K562 (cell line): ENCODE measurements at regions not wholly inside any gene's neighbourhood (a gene's known extent, or its start where the extent isn't known, plus 50 kb on each side); places are given as distances from the start of the nearest gene placed in this dataset.

Experiments used
- ATAC-seq: fragments of 200-7000 bp; cut with Tn5 transposase; 3 replicates; pipeline ENCODE4 v1.9.1; 2020; ENCODE audit warnings: moderate library complexity
- BruUV-seq: library from RNA; stranded (reverse); fragments of 400-500 nt; replicated peaks from 2 replicates; lab custom pipeline; 2021; lab: Mats Ljungman, UMichigan
- CTCF ChIA-PET: fragments of 300-600 bp; formaldehyde crosslinking; extraction: SDS; loops from one replicate; lab custom pipeline; 2021; ENCODE audit warnings: low intra/inter-chr PET ratio; lab: Yijun Ruan, JAX
- POLR2A ChIA-PET: fragments of 300-600, 350-650 bp; sonication (Branson Sonifier 250); formaldehyde crosslinking; extraction: SDS; loops from one replicate; lab custom pipeline; 2021; ENCODE audit warnings: antibody characterized with exemption, inconsistent platforms; lab: Yijun Ruan, JAX
- DNase-seq, 4 experiments: peaks; one replicate each; pipeline versions ENCODE4 v3.0.0 to v3.0.0-alpha.2; 2011 to 2018; ENCODE audit warnings: low spot score in 3 of 4, mixed read lengths in 3 of 4; ENCODE audit errors: extremely low read depth in 1 of 4
- FAIRE-seq: peaks from 2 replicates; lab custom pipeline; 2011; peaks lifted over from hg19 to GRCh38; lab: Jason Lieb, UNC
- H2AFZ ChIP-seq: 2 replicates; pipeline ENCODE4 v1.6.0; 2011; ENCODE audit warnings: low read depth, low read length, control low read depth, inconsistent platforms
- H3K27ac ChIP-seq: fragments of 200-600 bp; 3 replicates; pipeline ENCODE4 v1.8.0; 2011; ENCODE audit warnings: low read depth, mild to moderate bottlenecking, control low read depth, inconsistent platforms, low read length, moderate library complexity, mixed read lengths; ENCODE audit errors: extremely low read depth
- H3K27me3 ChIP-seq, 2 experiments: fragments of 300-600 bp in 1 of 2; 2 replicates in 1 of 2; 3 replicates in 1 of 2; pipeline versions ENCODE4 v1.6.0 to v1.8.0; 2011; ENCODE audit warnings: inconsistent platforms in 2 of 2, low read length in 2 of 2, mild to moderate bottlenecking in 1 of 2, mixed read lengths in 1 of 2, moderate library complexity in 1 of 2; ENCODE audit not compliant: control insufficient read depth in 2 of 2, insufficient read depth in 2 of 2
- H3K36me3 ChIP-seq: fragments of 300-600 bp; 3 replicates; pipeline ENCODE4 v1.8.0; 2011; ENCODE audit warnings: mild to moderate bottlenecking, low read length, inconsistent platforms; ENCODE audit not compliant: control insufficient read depth, insufficient read depth
- H3K4me1 ChIP-seq, 2 experiments: fragments of 200-600 bp in 1 of 2; replicated peaks in 1 of 2; 2 replicates in 1 of 2; 3 replicates in 1 of 2; pipeline versions ENCODE4 v1.5.1 to v1.8.0; 2011; ENCODE audit warnings: inconsistent platforms in 2 of 2, low read length in 2 of 2, mild to moderate bottlenecking in 1 of 2, mixed read lengths in 1 of 2, moderate library complexity in 1 of 2; ENCODE audit not compliant: control insufficient read depth in 2 of 2, insufficient read depth in 2 of 2
- H3K4me2 ChIP-seq: 2 replicates; pipeline ENCODE4 v1.6.1; 2011; ENCODE audit warnings: low read length, control low read depth, inconsistent platforms, mixed read lengths; ENCODE audit not compliant: insufficient read depth
- H3K4me3 ChIP-seq: fragments of 200-600 bp; sonication (generic), shearing (Covaris generic); 2 replicates; pipeline ENCODE4 v1.5.1; 2016; ENCODE audit warnings: control low read depth, inconsistent platforms
- H3K79me2 ChIP-seq: fragments of 200-600 bp; 3 replicates; pipeline ENCODE4 v1.8.0; 2011; ENCODE audit warnings: low read length, inconsistent platforms; ENCODE audit not compliant: control insufficient read depth, insufficient read depth
- H3K9ac ChIP-seq, 2 experiments: 2 replicates each; pipeline versions ENCODE4 v1.6.0 to v1.6.1; 2011; ENCODE audit warnings: low read depth in 2 of 2, low read length in 2 of 2, control low read depth in 1 of 2, inconsistent platforms in 1 of 2, mild to moderate bottlenecking in 1 of 2, mixed read lengths in 1 of 2; ENCODE audit not compliant: insufficient read depth in 1 of 2
- H3K9me1 ChIP-seq: one replicate; pipeline ENCODE4 v1.6.0; 2011; ENCODE audit warnings: inconsistent platforms, mild to moderate bottlenecking, low read length, moderate library complexity; ENCODE audit not compliant: control insufficient read depth, insufficient read depth
- H3K9me3 ChIP-seq: replicated peaks from 2 replicates; pipeline ENCODE4 v1.5.1; 2011; ENCODE audit warnings: low read depth, low read length, inconsistent platforms; ENCODE audit not compliant: control insufficient read depth, insufficient read depth
- H4K20me1 ChIP-seq: replicated peaks from 2 replicates; pipeline ENCODE4 v1.6.1; 2011; ENCODE audit warnings: low read length, inconsistent platforms, mixed read lengths; ENCODE audit not compliant: control insufficient read depth, insufficient read depth
- CREB1 ChIP-seq, 2 experiments: sonication (generic) in 1 of 2; formaldehyde crosslinking in 1 of 2; IDR thresholded peaks; 2 replicates each; pipeline versions ENCODE4 v1.6.1 to v1.8.0; 2012 to 2022; ENCODE audit warnings: inconsistent platforms in 1 of 2, mild to moderate bottlenecking in 1 of 2, missing genetic modification reagents in 1 of 2, moderate library complexity in 1 of 2
- CXXC5 ChIP-seq: fragments of 250-450 bp; sonication (Bioruptor Pico); IDR thresholded peaks from 2 replicates; pipeline ENCODE4 v1.8.0; 2022; ENCODE audit warnings: inconsistent platforms, mild to moderate bottlenecking, moderate library complexity
- GATAD2B ChIP-seq: fragments of 450-650 bp; IDR thresholded peaks from 2 replicates; pipeline ENCODE4 v1.6.1; 2017; ENCODE audit warnings: mild to moderate bottlenecking, borderline replicate concordance
- MCM3 ChIP-seq: fragments of 450-650 bp; IDR thresholded peaks from 2 replicates; pipeline ENCODE4 v1.6.1; 2016
- MYBL2 ChIP-seq, 2 experiments: fragments of 450-650 bp in 1 of 2; sonication (generic) in 1 of 2; formaldehyde crosslinking in 1 of 2; IDR thresholded peaks; 2 replicates each; pipeline versions ENCODE4 v1.6.1 to v1.8.1; 2017 to 2022; ENCODE audit warnings: borderline replicate concordance in 1 of 2, inconsistent platforms in 1 of 2, low read depth in 1 of 2, mild to moderate bottlenecking in 1 of 2, missing genetic modification reagents in 1 of 2, moderate library complexity in 1 of 2
- NCOA4 ChIP-seq: fragments of 450-650 bp; IDR thresholded peaks from 2 replicates; pipeline ENCODE4 v1.6.1; 2018; ENCODE audit warnings: mild to moderate bottlenecking; ENCODE audit not compliant: partially characterized antibody
- NFATC3 ChIP-seq: fragments of 450-650 bp; IDR thresholded peaks from 2 replicates; pipeline ENCODE4 v1.6.1; 2017; ENCODE audit warnings: mild to moderate bottlenecking
- POLR2G ChIP-seq: fragments of 200-400 bp; formaldehyde crosslinking; IDR thresholded peaks from 2 replicates; pipeline ENCODE4 v1.6.1; 2017; ENCODE audit warnings: low read depth, mild to moderate bottlenecking, antibody characterized with exemption, low read length, moderate library complexity
- SIN3B ChIP-seq: fragments of 450-650 bp; IDR thresholded peaks from 2 replicates; pipeline ENCODE4 v1.6.1; 2017; ENCODE audit warnings: low read depth, mild to moderate bottlenecking, moderate library complexity
- ZBTB17 ChIP-seq: fragments of 450-650 bp; formaldehyde crosslinking; IDR thresholded peaks from 2 replicates; pipeline ENCODE4 v1.4.0; 2020; ENCODE audit warnings: mild to moderate bottlenecking
- ZKSCAN8 ChIP-seq: fragments of 200-800 bp; sonication (Bioruptor generic); IDR thresholded peaks from 2 replicates; pipeline ENCODE4 v1.6.1; 2016; ENCODE audit warnings: missing genetic modification characterization, missing compliant biosample characterization
- ZNF217 ChIP-seq: sonication (generic); formaldehyde crosslinking; IDR thresholded peaks from 2 replicates; pipeline ENCODE4 v1.8.0; 2022; ENCODE audit warnings: mild to moderate bottlenecking, missing genetic modification reagents
- ZNF274 ChIP-seq: IDR thresholded peaks from 2 replicates; pipeline ENCODE4 v1.6.1; 2011; ENCODE audit warnings: low read depth, mild to moderate bottlenecking, low read length, moderate library complexity, borderline replicate concordance
- ZNF830 ChIP-seq: fragments of 250-450 bp; sonication (Bioruptor Pico); IDR thresholded peaks from 2 replicates; pipeline ENCODE4 v1.5.0; 2021; ENCODE audit warnings: mild to moderate bottlenecking
- WGBS: fragments of 100-300 bp; shearing (Covaris generic); methylation state at CpG from one replicate; pipeline ENCODE4 v1.1.6; 2016; ENCODE audit warnings: low coverage, mixed read lengths; ENCODE audit not compliant: insufficient coverage; ENCODE audit errors: missing lambda C conversion rate; 5-methylcytosine and 5-hydroxymethylcytosine counted together
- in situ Hi-C: fragments of 300-500 bp; cut with MboI; formaldehyde crosslinking; loops from 4 replicates; pipeline ENCODE4 v1.15.0; 2018; ENCODE audit warnings: inconsistent platforms, mixed read lengths
- intact Hi-C: fragments of 100-400 bp; cut with micrococcal nuclease; formaldehyde crosslinking; loops from 2 replicates; pipeline ENCODE4 v1.14.2; 2022
- TF ChIP-seq, protein P1 (sequence below): sonication (generic); formaldehyde crosslinking; IDR thresholded peaks from 2 replicates; pipeline ENCODE4 v1.8.1; 2023; ENCODE audit warnings: mild to moderate bottlenecking, missing genetic modification reagents, moderate library complexity
- TF ChIP-seq, protein P2 (sequence below), 2 experiments: fragments of 450-650 bp; IDR thresholded peaks; 2 replicates each; pipeline ENCODE4 v1.6.1; 2016
- TF ChIP-seq, protein P3 (sequence below): fragments of 450-650 bp; IDR thresholded peaks from 2 replicates; pipeline ENCODE4 v1.7.0; 2016; ENCODE audit warnings: borderline replicate concordance

DNA sequence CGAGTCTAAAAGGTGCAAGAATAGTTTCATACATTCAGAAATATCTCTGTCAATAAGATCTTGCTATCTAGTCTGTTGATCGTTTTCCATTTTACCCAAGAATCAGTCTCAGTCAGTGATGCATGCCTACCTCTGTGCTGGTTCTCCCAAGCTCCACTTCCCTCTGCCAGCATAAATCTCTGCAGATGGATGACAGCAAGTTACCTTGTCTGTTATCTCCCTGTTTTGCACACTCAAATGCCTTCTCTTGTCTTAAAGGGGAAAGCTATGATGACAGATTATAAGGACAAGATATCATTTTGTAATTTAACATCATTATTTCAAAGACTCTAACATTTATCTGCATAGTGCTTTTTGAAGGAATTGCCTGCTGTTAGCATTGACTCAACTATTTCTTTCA, 802.1 kb upstream of the SEMA6A start:
- Histone ChIP-seq H4K20me1 (no peaks in the 10 kb centered on the region), H2AFZ (no peak overlapping the region), H3K79me2 (no peaks in the 10 kb centered on the region), H3K9me1 (no peaks in the 10 kb centered on the region)
- intact Hi-C loops, result no loop called here
- 0% methylated on average over 2 of the region's 2 CpGs for WGBS
- no peak for ATAC-seq
- in situ Hi-C loops, result no loop called here
- TF ChIP-seq ZBTB17 (CRISPR knock-in tag), result no peak
- no peak for TF ChIP-seq POLR2G
- no peak for TF ChIP-seq MYBL2 (IDR thresholded peaks at IDR 0.05; ENCODE audit: low read depth)
- no peak for TF ChIP-seq MYBL2 (CRISPR knock-in tag; IDR thresholded peaks at IDR 0.05; ENCODE audit: borderline replicate concordance)
- TF ChIP-seq CREB1 (IDR thresholded peaks at IDR 0.05), result no peak
- TF ChIP-seq CREB1 (CRISPR knock-in tag; IDR thresholded peaks at IDR 0.05), result no peak
- no peak for TF ChIP-seq ZKSCAN8
- TF ChIP-seq ZNF217 (CRISPR knock-in tag), result no peak
- no peak for TF ChIP-seq CXXC5
- TF ChIP-seq SIN3B, result no peak
- TF ChIP-seq NCOA4, result no peak
- no peak for TF ChIP-seq GATAD2B
- TF ChIP-seq MCM3, result no peak
- TF ChIP-seq, protein P1, sequence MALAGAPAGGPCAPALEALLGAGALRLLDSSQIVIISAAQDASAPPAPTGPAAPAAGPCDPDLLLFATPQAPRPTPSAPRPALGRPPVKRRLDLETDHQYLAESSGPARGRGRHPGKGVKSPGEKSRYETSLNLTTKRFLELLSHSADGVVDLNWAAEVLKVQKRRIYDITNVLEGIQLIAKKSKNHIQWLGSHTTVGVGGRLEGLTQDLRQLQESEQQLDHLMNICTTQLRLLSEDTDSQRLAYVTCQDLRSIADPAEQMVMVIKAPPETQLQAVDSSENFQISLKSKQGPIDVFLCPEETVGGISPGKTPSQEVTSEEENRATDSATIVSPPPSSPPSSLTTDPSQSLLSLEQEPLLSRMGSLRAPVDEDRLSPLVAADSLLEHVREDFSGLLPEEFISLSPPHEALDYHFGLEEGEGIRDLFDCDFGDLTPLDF (CRISPR knock-in tag), result no peak
- TF ChIP-seq NFATC3, result no peak
- no peak for TF ChIP-seq ZNF830 (CRISPR knock-in tag)
- TF ChIP-seq, protein P2, sequence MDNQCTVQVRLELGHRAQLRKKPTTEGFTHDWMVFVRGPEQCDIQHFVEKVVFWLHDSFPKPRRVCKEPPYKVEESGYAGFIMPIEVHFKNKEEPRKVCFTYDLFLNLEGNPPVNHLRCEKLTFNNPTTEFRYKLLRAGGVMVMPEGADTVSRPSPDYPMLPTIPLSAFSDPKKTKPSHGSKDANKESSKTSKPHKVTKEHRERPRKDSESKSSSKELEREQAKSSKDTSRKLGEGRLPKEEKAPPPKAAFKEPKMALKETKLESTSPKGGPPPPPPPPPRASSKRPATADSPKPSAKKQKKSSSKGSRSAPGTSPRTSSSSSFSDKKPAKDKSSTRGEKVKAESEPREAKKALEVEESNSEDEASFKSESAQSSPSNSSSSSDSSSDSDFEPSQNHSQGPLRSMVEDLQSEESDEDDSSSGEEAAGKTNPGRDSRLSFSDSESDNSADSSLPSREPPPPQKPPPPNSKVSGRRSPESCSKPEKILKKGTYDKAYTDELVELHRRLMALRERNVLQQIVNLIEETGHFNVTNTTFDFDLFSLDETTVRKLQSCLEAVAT (IDR thresholded peaks at IDR 0.05), result no peak
- TF ChIP-seq, protein P3, sequence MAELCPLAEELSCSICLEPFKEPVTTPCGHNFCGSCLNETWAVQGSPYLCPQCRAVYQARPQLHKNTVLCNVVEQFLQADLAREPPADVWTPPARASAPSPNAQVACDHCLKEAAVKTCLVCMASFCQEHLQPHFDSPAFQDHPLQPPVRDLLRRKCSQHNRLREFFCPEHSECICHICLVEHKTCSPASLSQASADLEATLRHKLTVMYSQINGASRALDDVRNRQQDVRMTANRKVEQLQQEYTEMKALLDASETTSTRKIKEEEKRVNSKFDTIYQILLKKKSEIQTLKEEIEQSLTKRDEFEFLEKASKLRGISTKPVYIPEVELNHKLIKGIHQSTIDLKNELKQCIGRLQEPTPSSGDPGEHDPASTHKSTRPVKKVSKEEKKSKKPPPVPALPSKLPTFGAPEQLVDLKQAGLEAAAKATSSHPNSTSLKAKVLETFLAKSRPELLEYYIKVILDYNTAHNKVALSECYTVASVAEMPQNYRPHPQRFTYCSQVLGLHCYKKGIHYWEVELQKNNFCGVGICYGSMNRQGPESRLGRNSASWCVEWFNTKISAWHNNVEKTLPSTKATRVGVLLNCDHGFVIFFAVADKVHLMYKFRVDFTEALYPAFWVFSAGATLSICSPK, result no peak
- no peak for TF ChIP-seq ZNF274
- TF ChIP-seq, all 486 proteins: peak for 0
- ChIA-PET POLR2A (no interaction called here), CTCF (no interaction called here)
- Histone ChIP-seq H3K4me3 (no peak overlapping the region), H3K4me1 (no peaks in the 10 kb centered on the region), H3K27me3 (no peaks in the 10 kb centered on the region), H3K36me3 (no peaks in the 10 kb centered on the region), H3K9ac (no peak overlapping the region), H3K27ac (no peak overlapping the region), H3K9me3 (no peaks in the 10 kb centered on the region), H3K4me2 (no peak overlapping the region)
- DNase-seq (no peak), FAIRE-seq (no peak)
- BruUV-seq, result no TSS peak
